Gastrocnemius medialis (tissue), 4 donors: ENCODE measurements at regions not wholly inside any gene's neighbourhood (a gene's known extent, or its start where the extent isn't known, plus 50 kb on each side); places are given as distances from the start of the nearest gene placed in this dataset.

Experiments used
- POLR2A ChIP-seq, 2 donors: fragments of 450-650 bp; IDR thresholded peaks; one replicate each; pipeline ENCODE4 v1.6.1; 2017; ENCODE audit warnings: antibody characterized with exemption in 2 of 2, mild to moderate bottlenecking in 2 of 2, moderate library complexity in 2 of 2
- TF ChIP-seq, protein P1 (sequence below), 5 experiments: fragments of 450-650 bp in 3 of 5; fragments of 200-600 bp in 2 of 5; sonication (generic) in 2 of 5; IDR thresholded peaks in 4 of 5; conservative IDR thresholded peaks in 1 of 5; 1 replicate in 4 of 5; 2 replicates in 1 of 5; pipeline ENCODE4 v1.5.1; 2016 to 2019; ENCODE audit warnings: antibody characterized with exemption in 5 of 5, mild to moderate bottlenecking in 3 of 5, moderate library complexity in 3 of 5

DNA sequence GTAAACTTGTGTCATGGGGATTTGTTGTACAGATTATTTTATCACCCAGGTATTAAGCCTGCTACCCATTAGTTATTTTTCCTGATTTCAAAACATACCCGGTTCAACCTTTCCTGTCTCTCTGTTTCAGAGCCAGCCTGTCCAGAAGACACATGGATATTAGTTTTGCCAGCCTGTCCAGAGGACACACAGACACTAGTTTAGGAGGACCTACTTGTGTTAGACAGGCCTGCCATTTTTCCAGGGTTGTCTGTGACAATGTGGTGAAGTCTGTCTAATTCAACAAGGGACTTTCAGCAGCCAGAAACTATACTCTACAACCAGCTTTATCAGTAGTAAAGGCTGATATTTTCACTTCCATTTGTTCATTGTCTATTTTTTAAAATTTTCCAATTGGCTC is 56.1 kb upstream of the DCC start:
- TF ChIP-seq, protein P1, sequence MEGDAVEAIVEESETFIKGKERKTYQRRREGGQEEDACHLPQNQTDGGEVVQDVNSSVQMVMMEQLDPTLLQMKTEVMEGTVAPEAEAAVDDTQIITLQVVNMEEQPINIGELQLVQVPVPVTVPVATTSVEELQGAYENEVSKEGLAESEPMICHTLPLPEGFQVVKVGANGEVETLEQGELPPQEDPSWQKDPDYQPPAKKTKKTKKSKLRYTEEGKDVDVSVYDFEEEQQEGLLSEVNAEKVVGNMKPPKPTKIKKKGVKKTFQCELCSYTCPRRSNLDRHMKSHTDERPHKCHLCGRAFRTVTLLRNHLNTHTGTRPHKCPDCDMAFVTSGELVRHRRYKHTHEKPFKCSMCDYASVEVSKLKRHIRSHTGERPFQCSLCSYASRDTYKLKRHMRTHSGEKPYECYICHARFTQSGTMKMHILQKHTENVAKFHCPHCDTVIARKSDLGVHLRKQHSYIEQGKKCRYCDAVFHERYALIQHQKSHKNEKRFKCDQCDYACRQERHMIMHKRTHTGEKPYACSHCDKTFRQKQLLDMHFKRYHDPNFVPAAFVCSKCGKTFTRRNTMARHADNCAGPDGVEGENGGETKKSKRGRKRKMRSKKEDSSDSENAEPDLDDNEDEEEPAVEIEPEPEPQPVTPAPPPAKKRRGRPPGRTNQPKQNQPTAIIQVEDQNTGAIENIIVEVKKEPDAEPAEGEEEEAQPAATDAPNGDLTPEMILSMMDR (IDR thresholded peaks at IDR 0.05 in 4 of 5, conservative IDR thresholded peaks at IDR 0.05 in 1 of 5), result no peak
- TF ChIP-seq POLR2A (IDR thresholded peaks at IDR 0.05), result no peak
